ENCODE measurements at regions not wholly inside any gene's neighbourhood (a gene's known extent, or its start where the extent isn't known, plus 50 kb on each side); places are given as distances from the start of the nearest gene placed in this dataset.
"Not testable (repeated sequence)": the region's sequence is repeated elsewhere in the genome, so short reads cannot be mapped to it uniquely, and the experiment has no call there.

DNA sequence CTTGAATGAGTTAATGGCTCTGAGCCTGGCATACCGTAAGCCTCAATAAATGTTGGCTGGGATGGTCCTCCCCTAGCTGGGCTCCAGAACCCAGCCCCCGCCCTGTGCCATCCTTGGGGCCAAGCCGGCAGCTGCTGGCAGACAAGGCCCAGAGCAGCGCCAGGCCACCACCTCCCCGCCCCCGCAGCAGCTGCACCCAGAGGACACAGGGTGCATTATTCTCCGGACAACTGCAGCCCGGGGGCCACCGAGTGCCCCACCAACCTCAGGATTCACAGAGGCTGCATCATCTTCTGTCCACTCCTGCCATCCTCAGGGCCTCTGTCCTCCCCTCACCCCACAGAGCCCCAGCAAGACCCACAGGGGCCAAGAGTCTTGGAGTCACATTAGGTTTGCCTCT lies 92.7 kb downstream of the NCOR2 start:
- DNase-seq, result no peak

DNA sequence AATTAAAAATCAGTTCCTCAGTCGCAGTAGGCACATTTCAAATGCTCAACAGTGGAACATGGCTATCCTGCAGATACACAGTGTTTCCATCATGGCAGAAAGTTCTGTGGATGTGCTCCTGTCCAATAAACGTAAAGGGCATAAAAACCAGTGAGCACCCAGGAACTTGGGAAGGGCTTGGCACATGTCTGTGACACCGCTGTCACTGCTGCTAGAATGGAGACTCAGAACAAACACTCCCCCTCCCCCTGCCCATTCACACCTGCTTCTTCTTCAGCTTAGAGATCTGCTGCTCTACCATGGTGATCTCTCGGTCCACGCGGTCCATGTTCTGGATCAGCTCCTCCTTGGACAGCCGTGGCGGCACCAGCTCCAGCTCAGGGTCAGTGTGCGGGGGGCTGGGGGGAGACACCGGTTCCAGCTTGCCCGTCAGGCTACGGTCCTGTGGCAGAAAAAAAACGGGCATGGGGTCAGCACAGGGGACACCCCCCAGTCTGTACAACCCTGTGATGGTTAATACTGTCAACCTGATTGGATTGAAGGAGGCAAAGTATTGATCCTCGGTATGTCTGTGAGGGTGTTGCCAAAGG lies 94.6 kb downstream of the NCOR2 start:
- DNase-seq, result no peak

DNA sequence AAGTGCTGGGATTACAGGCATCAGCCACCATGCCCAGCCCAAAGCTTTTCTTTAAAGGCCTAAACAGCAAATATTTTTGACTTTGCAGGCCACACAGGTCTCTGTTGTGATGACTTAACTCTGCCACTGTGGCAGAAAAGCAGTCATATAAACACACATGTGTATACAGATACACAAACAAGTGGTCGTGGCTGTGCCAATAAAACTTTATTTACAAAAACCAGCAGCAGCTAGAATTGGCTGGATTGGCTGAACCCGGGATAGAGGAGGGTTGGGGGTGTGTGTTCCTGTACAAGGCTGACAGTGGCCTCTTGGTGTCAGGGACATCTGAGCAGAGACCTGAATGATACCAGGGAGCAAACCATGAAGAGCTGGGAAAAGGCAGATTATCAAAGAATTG lies 95.6 kb downstream of the NCOR2 start:
- DNase-seq, result no peak

DNA sequence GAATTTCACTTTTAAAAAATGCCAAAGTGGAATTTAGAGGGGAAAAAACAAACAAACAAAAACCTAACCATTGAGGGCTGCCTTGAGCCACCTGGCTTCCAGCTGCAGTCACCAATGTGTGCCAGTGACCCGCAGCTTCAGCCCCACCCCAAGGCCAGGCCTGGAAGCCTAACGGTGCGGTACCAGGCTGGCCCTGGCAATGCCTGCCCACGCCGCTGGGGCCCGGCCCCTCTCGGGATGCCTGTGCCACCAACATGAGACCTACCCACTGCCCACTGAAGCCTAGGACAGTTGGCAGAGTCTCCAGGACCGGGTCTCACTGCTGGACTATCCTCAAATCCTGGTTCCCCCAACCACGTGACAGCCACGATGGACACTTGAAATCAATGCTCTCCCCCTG lies 96.6 kb downstream of the NCOR2 start:
- no peak for DNase-seq

DNA sequence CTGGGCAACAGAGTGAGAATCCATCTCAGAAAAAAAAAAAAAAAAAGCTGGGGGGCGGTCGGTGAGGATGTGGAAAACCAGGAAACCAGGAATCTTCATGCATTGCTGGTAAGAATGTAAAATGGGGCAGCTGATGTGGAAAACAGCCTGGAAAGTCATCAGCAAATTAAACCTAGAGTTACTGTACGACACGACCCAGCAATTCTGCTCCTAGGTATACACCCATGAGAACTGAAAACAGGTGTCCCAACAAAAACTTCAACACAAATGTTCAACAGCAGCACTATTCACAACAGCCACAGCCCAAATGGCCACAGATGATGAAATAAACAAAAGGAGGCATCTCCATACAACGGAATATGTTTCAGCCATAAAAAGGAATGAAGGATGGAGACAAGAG lies 97.3 kb downstream of the NCOR2 start:
- no peak for DNase-seq

DNA sequence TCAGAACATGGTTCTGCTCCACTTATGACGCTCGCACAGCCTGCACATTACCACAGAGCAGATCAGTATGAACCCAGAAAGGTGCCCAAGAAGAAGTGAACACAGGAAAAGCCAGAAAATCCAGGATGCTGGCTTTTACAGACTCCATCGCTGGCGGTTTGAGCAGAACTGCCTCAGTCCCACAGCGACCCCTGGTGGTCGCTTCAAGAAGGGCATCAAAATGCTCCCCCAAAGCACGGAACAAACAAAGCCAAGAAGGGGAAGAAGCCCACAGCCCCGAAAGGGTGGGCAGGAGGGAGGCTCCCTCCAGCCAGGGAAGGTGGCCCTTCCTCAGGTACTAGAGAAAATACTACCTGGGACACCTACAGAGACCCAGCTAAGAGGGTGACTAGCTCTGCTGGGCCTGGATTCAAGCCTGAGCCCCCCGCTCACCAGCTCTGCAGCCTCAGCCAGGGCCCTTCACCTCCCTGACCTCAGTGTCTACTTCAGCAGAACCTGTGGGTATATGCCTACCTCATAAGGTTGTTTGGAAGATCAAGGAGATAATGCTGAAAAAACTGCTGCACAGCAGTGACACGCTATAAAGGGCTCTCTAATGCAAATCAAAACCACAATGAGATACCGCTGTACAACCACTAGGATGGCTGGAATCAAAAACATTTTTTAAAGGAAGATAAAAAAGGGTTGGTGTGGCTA lies 98.1 kb downstream of the NCOR2 start:
- no peak for DNase-seq

DNA sequence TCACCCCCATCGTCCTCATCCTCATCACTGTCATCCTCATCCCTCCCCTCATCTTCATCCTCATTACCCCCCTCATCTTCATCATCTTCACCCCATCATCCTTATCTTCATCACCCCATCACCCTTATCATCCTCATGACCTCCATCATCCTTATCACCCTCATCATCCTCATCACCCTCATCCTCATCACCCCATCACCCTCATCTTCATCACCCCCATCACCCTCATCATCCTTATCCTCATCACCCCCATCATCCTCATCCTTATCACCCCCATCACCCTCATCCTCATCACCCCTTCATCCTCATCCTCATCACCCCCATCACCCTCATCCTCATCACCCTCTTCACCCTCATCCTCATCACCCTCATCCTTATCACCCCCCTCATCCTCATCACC lies 99.9 kb downstream of the NCOR2 start:
- DNase-seq, result not testable (repeated sequence)

- DNase-seq, result peak; percentile 89
Measured at GRCh38 chr12:124466216-124467128, 100.9 kb downstream of the NCOR2 start.

GRCh38 chr12:124465473-124465872 lies 101.9 kb downstream of the NCOR2 start:
- DNase-seq, result no peak

DNA sequence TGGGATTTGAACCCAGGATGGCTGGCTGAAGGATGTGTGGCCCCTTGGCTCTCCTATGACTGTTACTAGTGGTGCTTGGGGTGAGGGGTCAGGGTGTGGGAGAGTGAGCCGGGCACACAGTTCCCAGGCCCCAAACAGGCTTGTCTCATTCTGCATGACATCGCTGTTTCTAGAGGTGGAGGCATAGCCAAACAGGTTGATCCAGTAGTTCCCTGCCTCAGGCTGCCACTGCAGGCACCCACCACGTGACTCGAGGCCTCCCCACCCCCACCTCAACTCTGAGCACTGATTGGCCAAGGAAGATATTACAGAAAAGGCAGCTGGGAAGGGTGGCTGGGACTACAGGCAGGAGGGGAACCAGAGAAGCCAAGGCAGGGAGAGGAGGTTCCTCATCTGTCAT lies 102.6 kb downstream of the NCOR2 start:
- no peak for DNase-seq

DNA sequence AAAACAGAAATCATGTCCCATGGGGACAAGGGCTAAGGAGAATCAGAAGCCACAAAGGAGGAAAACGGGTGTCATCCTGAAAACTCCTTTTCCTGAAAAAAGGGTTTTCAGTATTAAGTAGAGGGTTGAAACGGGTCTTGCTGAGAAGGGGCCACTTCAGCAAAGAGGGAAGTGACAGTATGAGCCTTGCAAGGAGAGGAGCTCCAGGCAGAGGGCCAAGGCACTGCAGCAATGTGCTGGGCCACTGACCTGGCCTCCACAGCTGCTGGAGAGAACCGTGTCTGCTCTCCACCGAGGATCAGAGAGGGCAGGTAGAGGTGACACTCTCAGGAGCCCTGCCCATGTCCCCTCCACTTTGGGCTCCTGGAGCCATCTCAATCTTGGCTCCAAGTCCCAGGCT lies 103.3 kb downstream of the NCOR2 start:
- no peak for DNase-seq

DNA sequence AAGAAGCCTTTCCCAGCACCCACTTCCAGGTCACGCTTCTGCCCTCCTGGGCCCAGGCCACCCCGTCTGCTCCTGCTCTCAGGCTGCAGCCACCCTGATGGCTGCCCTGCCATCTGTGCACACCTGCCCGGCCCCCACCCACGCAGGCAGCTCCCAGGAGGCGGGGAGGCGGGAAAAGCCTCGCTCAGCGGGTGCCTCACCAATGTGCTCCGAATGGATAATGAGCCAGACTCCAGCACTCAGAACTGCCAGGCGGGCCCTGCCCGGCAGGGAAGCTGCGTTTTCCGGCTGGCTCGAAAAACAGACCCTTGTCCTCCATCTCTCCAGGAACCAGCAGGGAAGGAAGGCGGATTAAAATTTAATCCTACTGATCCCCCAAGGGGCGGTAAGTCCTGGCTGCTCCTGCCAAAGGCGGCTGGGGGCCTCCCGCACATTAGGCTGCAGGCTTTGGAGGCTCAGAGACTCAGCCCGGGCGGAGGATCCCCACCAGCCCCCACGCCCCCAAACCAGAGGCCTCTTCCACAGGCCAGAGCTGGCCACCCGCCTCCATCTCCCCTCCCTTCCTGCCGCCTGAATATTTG lies 104.0 kb downstream of the NCOR2 start:
- no peak for DNase-seq

DNA sequence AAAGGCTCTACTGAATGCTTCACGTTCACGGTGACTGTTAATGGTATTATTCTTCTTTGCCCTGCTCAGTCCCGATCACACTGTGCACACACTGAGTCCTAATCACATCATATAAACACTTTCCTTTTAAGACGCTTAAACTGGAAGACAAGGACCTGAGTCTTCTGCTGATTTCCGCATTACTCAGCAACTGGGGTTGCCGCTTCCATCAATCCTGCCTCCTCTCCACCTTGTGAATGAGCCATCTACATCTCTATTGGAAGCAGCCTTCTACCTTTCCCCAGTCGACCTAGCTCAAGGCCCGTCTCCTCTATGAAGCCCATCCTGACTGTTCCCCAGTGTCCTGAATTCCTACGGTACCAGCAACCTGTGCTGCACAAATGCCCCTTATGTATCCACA lies 104.7 kb downstream of the NCOR2 start:
- DNase-seq, result no peak

DNA sequence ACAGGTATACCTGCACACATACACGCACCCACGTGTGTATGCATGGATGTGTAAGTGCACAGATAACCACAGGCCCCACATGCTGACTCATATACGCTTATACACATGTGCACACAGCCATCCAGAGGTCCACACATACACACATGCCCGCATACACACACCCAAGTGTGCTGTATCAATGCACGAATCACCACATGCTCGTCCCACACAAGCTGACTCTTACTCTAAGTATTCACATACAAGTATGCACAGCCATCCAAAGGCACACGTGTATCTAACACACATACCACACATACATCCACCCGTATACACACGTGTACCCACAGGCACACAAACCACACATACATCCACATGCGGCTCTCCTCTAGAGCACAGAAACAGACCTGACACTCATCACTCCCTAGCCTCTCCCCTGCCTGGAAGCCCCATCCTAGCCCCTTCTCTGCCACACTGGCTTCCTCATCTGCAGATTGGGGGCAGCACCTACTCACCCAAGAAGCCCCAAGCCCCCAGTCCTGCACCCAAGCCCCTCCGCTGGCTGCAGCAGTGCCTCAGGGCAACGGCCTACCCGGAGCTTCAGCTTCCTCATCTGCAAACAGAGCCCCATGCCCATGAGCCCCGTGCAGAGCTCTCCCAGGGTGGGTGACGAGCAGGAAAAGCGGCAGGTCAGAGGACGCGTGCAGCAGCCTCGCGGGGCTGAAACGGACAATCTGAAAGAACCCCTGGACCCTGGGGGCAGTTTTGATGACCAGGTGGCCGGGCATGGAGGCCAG lies 105.4 kb downstream of the NCOR2 start:
- DNase-seq, result no peak

DNA sequence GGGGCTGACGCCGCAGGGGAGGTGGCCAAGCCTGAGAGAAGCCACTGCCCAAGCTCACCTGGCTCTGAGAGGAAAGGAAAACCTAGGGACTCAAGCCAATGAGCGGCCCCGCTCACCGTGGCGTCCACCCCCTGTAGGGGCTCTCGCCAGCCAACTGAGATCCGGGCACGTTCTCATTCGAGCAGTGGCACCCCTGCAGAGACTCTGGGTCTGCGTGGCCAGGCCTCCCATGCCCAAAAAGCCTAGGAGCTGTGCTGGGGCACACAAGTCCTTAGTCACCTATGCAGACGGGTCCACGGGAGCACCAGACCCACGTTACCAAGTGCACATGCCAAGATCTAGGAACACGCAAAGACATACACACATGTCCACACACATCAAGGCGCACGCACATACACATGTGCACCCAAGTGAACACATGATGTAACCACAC lies 106.2 kb downstream of the NCOR2 start:
- DNase-seq, result no peak

DNA sequence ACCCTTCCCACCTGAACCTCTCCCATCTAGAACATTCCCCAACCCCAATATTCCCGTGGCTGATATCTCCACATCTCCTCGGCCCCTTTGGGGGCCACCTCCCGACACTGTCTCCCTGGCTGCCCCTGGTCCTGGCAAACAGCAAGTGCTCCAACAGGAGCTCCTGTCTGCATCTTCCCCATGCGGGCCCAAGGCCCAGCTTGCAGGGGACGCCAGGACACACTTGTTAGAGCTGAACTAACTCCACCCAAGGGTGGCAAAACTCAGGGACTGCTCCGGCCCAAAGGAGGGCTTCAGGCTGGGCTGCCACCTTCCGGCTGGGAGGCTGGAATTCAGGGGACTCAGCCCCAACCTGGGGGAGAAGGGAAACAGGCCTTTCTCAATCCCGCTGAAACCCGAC lies 106.6 kb downstream of the NCOR2 start:
- no peak for DNase-seq

DNA sequence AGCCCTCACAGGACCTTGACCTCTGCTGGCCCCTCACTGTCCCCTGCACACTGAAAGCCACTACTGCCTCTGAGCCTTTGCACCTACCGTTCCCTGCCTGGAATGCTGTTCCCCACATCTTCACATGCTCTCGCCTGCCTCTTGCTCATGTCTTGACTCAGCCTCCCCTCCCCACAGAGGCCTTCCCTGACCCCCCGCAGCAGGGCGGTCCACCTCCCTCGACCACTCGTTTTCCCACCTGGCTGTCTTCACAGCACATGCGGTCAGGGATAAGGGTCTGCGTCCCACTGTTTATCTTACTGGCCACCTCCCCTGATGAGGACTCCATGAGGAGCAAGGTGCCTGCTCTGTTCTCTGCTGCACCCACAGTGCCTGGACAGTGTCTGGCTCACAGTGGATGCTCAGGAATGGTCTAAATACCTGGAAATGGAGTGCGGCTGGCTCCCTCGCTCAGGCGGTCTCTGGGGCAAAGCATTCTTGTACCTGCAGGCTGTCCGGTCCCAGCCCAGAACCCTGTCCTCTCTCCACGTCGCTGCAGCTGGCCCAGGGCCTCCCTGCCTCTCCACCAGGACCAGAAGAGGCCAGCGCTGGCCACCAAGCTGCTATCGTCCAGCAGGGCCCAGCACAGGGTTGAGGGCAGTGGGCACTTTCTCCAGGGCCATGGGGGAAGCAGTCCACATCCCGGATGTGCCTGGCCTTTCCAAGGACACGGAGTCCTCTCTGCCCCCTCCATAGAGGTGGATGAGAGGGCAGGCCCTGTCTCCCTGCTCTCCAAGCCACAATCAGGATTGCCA lies 107.4 kb downstream of the NCOR2 start:
- no peak for DNase-seq

DNA sequence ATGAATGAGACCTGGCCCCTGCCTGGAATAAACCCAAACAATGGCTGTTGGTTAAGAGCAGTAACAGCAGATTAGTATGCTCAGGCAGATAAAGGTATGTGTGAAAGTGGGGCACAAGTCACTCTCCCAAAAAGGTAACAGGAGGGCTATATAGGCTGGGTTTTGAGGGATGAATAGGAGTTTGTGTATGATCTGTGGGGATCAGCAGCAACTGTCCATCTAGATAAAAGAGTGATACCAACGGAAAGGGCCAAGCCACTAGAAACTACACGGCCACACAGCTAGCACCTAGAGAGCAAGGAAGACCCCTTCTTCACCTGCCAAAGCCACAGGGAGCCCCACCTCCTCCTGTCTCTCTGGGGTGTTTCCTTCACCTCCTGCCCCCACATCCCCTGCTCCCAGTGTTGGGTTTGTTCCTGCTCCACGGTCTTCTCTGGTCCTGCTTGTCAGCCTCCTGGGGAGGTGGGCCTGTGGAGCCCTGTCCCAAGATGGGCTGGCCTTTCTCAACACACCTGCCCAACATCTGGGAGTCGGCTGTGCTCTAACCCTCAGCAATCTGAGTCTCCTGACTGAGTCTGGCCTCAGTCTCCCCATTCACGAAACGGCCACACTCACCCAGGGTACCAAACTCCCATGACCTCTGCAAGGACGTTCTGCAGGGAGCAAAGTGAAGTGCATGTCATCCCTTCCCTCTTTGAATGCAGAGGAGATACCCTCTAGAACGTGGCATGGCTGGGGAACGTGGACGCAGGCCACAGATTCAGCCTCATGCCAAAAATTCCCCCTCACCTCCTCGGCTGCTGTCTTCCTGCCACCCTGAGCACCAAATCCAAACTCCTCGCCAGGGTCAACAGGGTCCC lies 108.2 kb downstream of the NCOR2 start:
- no peak for DNase-seq

- DNase-seq, result no peak
Measured at GRCh38 chr12:124458220-124458991, 109.0 kb downstream of the NCOR2 start.
